ENCODE measurements at regions not wholly inside any gene's neighbourhood (a gene's known extent, or its start where the extent isn't known, plus 50 kb on each side); places are given as distances from the start of the nearest gene placed in this dataset.

DNA sequence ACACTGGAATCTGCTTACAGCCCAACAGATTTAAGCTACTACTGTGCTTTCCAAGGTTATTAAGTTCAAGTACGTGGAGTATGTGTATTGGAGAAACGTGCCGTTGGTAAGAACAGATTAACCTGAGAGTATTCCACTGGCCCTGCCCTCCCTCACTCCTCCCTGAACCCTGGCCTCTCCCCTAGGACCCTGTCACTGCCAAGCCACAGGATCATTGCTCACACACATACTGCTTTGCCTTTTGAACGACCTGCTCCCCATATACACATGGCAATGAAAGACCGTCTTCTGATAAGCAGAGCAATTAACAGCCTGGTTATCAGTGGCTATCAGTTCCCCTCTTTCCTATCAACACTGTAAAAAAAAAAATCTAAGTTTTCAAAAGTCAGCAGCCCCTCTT lies 458.9 kb upstream of the DYNLRB2 start:
- H3K4me1 ChIP-seq (ENCODE audit: control insufficient read depth in 2 of 2, insufficient read depth in 2 of 2, low read length in 2 of 2), result no peaks in the 10 kb centered on the region
- H3K9ac ChIP-seq (ENCODE audit: low read depth in 1 of 2, low read length in 2 of 2), result no peak overlapping the region
- H3K9me3 ChIP-seq (ENCODE audit: control insufficient read depth in 2 of 2, low read length in 2 of 2), result no peaks in the 10 kb centered on the region
- H3K27ac ChIP-seq (ENCODE audit: low read depth in 2 of 2, low read length in 2 of 2), result no peak overlapping the region
- H3K27me3 ChIP-seq (ENCODE audit: control insufficient read depth in 2 of 2, insufficient read depth in 2 of 2, low read length in 2 of 2), result no peaks in the 10 kb centered on the region
- H3K36me3 ChIP-seq (ENCODE audit: control insufficient read depth in 2 of 2, insufficient read depth in 2 of 2, low read length in 2 of 2), result no peaks in the 10 kb centered on the region
- H3K4me3 ChIP-seq (ENCODE audit: low read length in 2 of 2), result no peak overlapping the region

- H3K36me3 ChIP-seq (ENCODE audit: control insufficient read depth in 2 of 2, insufficient read depth in 2 of 2, low read length in 2 of 2), result no peaks in the 10 kb centered on the region
- no peaks in the 10 kb centered on the region for H3K9me3 ChIP-seq (ENCODE audit: control insufficient read depth in 2 of 2, low read length in 2 of 2)
- H3K27me3 ChIP-seq (ENCODE audit: control insufficient read depth in 2 of 2, insufficient read depth in 2 of 2, low read length in 2 of 2), result no peaks in the 10 kb centered on the region
- no peak overlapping the region for H3K27ac ChIP-seq (ENCODE audit: low read depth in 2 of 2, low read length in 2 of 2)
- H3K9ac ChIP-seq (ENCODE audit: low read depth in 1 of 2, low read length in 2 of 2), result no peak overlapping the region
- H3K4me1 ChIP-seq (ENCODE audit: control insufficient read depth in 2 of 2, insufficient read depth in 2 of 2, low read length in 2 of 2), result no peaks in the 10 kb centered on the region
- no peak overlapping the region for H3K4me3 ChIP-seq (ENCODE audit: low read length in 2 of 2)
Observed at GRCh38 chr16:80080287-80080851, 460.4 kb upstream of the DYNLRB2 start.

DNA sequence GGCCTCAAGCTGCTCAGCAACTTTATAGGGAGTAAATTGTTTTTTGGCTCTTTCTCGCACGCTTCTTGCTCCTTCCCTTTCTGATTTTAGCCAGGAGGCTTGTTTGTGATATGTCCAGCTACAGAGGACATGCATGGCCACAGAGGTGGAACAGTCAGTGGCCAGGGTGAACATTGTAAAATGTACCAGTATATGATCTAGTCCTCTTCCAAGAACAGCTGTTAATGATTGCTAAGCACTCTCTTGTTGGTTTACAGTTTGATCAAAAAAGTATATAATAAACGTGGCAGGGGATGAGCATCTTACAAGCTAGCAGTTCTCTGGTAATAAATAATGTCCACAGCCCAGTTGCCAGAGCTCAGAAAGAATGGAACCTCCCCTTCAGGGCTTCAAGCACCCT lies 461.7 kb upstream of the DYNLRB2 start:
- Histone ChIP-seq H3K27me3 (ENCODE audit: control insufficient read depth in 2 of 2, insufficient read depth in 2 of 2, low read length in 2 of 2) (no peaks in the 10 kb centered on the region), H3K4me3 (ENCODE audit: low read length in 2 of 2) (no peak overlapping the region), H3K27ac (ENCODE audit: low read depth in 2 of 2, low read length in 2 of 2) (no peak overlapping the region), H3K36me3 (ENCODE audit: control insufficient read depth in 2 of 2, insufficient read depth in 2 of 2, low read length in 2 of 2) (no peaks in the 10 kb centered on the region), H3K9me3 (ENCODE audit: control insufficient read depth in 2 of 2, low read length in 2 of 2) (no peaks in the 10 kb centered on the region), H3K9ac (ENCODE audit: low read depth in 1 of 2, low read length in 2 of 2) (no peak overlapping the region), H3K4me1 (ENCODE audit: control insufficient read depth in 2 of 2, insufficient read depth in 2 of 2, low read length in 2 of 2) (no peaks in the 10 kb centered on the region)

- Histone ChIP-seq H3K36me3 (ENCODE audit: control insufficient read depth in 2 of 2, insufficient read depth in 2 of 2, low read length in 2 of 2) (no peaks in the 10 kb centered on the region), H3K27me3 (ENCODE audit: control insufficient read depth in 2 of 2, insufficient read depth in 2 of 2, low read length in 2 of 2) (no peaks in the 10 kb centered on the region), H3K27ac (ENCODE audit: low read depth in 2 of 2, low read length in 2 of 2) (no peak overlapping the region), H3K9me3 (ENCODE audit: control insufficient read depth in 2 of 2, low read length in 2 of 2) (no peaks in the 10 kb centered on the region), H3K4me3 (ENCODE audit: low read length in 2 of 2) (no peak overlapping the region), H3K4me1 (ENCODE audit: control insufficient read depth in 2 of 2, insufficient read depth in 2 of 2, low read length in 2 of 2) (no peaks in the 10 kb centered on the region), H3K9ac (ENCODE audit: low read depth in 1 of 2, low read length in 2 of 2) (no peak overlapping the region)
Observed at GRCh38 chr16:80077696-80078095, 463.1 kb upstream of the DYNLRB2 start.

GRCh38 chr16:80074329-80074728 lies 466.5 kb upstream of the DYNLRB2 start:
- H3K27ac ChIP-seq (ENCODE audit: low read depth in 2 of 2, low read length in 2 of 2), result no peak overlapping the region
- H3K36me3 ChIP-seq (ENCODE audit: control insufficient read depth in 2 of 2, insufficient read depth in 2 of 2, low read length in 2 of 2), result no peaks in the 10 kb centered on the region
- H3K9me3 ChIP-seq (ENCODE audit: control insufficient read depth in 2 of 2, low read length in 2 of 2), result no peaks in the 10 kb centered on the region
- no peaks in the 10 kb centered on the region for H3K27me3 ChIP-seq (ENCODE audit: control insufficient read depth in 2 of 2, insufficient read depth in 2 of 2, low read length in 2 of 2)
- H3K4me3 ChIP-seq (ENCODE audit: low read length in 2 of 2), result no peak overlapping the region
- H3K9ac ChIP-seq (ENCODE audit: low read depth in 1 of 2, low read length in 2 of 2), result no peak overlapping the region
- no peaks in the 10 kb centered on the region for H3K4me1 ChIP-seq (ENCODE audit: control insufficient read depth in 2 of 2, insufficient read depth in 2 of 2, low read length in 2 of 2)

DNA sequence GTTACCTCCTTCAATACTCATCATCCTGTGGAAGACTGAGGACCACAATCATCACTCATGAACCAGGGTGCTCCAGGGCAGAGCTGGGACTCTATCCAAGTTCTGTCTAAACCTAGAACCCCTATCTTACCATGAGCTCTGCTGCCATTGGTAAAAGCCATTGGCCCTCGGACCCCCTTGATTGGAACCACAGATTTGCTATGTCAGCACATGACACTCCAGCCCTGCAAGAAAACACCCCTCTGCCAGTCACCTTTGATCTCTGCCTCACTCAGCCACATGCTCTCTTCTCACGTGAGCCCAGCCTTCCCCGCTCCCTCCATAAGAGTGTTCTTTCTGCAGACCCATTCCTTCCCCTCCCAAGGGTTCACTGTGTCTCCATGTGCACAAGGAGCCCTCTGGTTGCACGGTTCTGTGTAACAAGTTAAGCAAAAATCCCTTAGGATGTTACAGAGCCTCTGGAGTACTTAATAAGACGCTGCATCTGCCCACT lies 468.8 kb upstream of the DYNLRB2 start:
- Histone ChIP-seq H3K27ac (ENCODE audit: low read depth in 2 of 2, low read length in 2 of 2) (no peak overlapping the region), H3K4me3 (ENCODE audit: low read length in 2 of 2) (no peak overlapping the region), H3K9me3 (ENCODE audit: control insufficient read depth in 2 of 2, low read length in 2 of 2) (no peaks in the 10 kb centered on the region), H3K4me1 (ENCODE audit: control insufficient read depth in 2 of 2, insufficient read depth in 2 of 2, low read length in 2 of 2) (no peaks in the 10 kb centered on the region), H3K9ac (ENCODE audit: low read depth in 1 of 2, low read length in 2 of 2) (no peak overlapping the region), H3K27me3 (ENCODE audit: control insufficient read depth in 2 of 2, insufficient read depth in 2 of 2, low read length in 2 of 2) (no peaks in the 10 kb centered on the region), H3K36me3 (ENCODE audit: control insufficient read depth in 2 of 2, insufficient read depth in 2 of 2, low read length in 2 of 2) (no peaks in the 10 kb centered on the region)

DNA sequence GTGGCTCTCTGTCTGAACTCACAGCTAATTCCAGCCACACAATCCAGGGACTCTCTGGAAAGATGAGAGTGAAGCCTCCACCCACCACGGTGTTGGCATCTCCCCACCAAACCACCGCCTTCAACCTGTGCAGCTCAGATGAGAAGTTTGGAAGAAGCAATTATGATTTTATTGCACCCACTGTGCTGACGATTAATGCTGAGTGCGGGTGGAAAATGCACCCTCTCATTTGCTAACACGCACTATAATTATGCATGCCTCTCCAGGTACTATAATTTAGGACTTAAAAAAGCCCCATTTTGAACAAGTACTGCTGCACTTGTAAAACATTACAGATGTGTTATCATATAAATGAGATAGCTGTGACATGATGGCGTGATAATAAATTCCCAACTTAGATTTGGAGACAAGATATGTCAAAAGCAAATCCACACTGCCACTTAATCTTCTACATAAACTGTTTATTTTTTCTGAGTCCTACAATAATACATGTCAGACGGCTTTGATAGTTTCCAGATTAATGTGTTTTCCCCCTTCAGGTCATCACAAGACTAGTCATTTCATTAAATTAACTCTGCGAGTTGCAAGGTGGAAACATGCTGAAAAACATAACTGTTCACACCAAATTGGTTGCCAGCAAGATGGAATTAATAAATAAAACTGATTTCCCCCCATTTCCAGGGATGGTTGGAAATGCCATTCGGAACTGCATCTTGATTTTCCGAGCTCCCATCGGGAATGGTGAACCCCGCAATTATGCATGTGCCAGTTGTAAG lies 466.5 kb upstream of the MAF start:
- H3K4me1 ChIP-seq (ENCODE audit: control insufficient read depth in 2 of 2, insufficient read depth in 2 of 2, low read length in 2 of 2), result no peaks in the 10 kb centered on the region
- no peak overlapping the region for H3K4me3 ChIP-seq (ENCODE audit: low read length in 2 of 2)
- no peaks in the 10 kb centered on the region for H3K27me3 ChIP-seq (ENCODE audit: control insufficient read depth in 2 of 2, insufficient read depth in 2 of 2, low read length in 2 of 2)
- H3K9me3 ChIP-seq (ENCODE audit: control insufficient read depth in 2 of 2, low read length in 2 of 2), result no peaks in the 10 kb centered on the region
- no peak overlapping the region for H3K27ac ChIP-seq (ENCODE audit: low read depth in 2 of 2, low read length in 2 of 2)
- H3K9ac ChIP-seq (ENCODE audit: low read depth in 1 of 2, low read length in 2 of 2), result no peak overlapping the region
- H3K36me3 ChIP-seq (ENCODE audit: control insufficient read depth in 2 of 2, insufficient read depth in 2 of 2, low read length in 2 of 2), result no peaks in the 10 kb centered on the region

DNA sequence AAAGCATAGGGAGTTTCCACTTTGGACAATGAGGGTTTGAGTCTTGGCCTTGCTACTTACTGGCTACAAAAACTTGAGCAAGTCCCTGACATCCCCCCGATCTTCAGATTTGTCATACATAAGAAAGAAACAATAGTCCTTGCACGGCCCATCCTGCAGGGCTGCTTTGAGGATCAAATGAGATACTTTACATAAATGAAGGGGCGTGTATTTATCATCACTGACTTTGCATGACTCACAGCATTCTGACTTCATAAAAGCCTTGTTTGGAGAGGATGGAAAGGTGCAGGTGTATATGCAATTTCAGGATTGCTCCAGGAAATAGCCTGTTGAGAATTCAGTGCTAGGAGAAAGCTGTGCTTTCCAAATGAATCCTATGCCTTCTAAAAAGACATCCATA lies 465.0 kb upstream of the MAF start:
- H3K27ac ChIP-seq (ENCODE audit: low read depth in 2 of 2, low read length in 2 of 2), result no peak overlapping the region
- no peaks in the 10 kb centered on the region for H3K27me3 ChIP-seq (ENCODE audit: control insufficient read depth in 2 of 2, insufficient read depth in 2 of 2, low read length in 2 of 2)
- H3K9me3 ChIP-seq (ENCODE audit: control insufficient read depth in 2 of 2, low read length in 2 of 2), result no peaks in the 10 kb centered on the region
- no peak overlapping the region for H3K9ac ChIP-seq (ENCODE audit: low read depth in 1 of 2, low read length in 2 of 2)
- no peak overlapping the region for H3K4me3 ChIP-seq (ENCODE audit: low read length in 2 of 2)
- H3K4me1 ChIP-seq (ENCODE audit: control insufficient read depth in 2 of 2, insufficient read depth in 2 of 2, low read length in 2 of 2), result peaks cover 0 to 2% of the 10 kb centered on the region in 2 donors
- H3K36me3 ChIP-seq (ENCODE audit: control insufficient read depth in 2 of 2, insufficient read depth in 2 of 2, low read length in 2 of 2), result no peaks in the 10 kb centered on the region

DNA sequence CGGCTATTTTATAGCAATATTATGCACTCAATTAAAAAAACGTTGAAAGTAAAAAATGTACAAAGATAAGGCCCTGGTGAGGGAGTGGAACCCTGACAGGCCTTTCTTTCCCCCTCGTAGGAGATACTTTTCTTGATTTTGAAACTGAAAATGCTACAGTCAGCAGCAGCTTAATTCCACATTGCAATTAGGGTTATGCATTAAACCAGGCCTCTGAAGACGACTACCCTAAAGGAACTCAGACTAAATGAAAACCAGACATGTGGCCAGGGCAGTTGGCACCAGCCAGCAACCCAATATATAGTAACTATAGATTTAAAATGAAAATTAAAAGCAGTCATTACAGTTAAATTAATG lies 463.2 kb upstream of the MAF start:
- H3K4me3 ChIP-seq (ENCODE audit: low read length in 2 of 2), result no peak overlapping the region
- no peaks in the 10 kb centered on the region for H3K36me3 ChIP-seq (ENCODE audit: control insufficient read depth in 2 of 2, insufficient read depth in 2 of 2, low read length in 2 of 2)
- H3K4me1 ChIP-seq (ENCODE audit: control insufficient read depth in 2 of 2, insufficient read depth in 2 of 2, low read length in 2 of 2), result peaks cover 0 to 2% of the 10 kb centered on the region in 2 donors
- no peak overlapping the region for H3K9ac ChIP-seq (ENCODE audit: low read depth in 1 of 2, low read length in 2 of 2)
- H3K27me3 ChIP-seq (ENCODE audit: control insufficient read depth in 2 of 2, insufficient read depth in 2 of 2, low read length in 2 of 2), result no peaks in the 10 kb centered on the region
- no peaks in the 10 kb centered on the region for H3K9me3 ChIP-seq (ENCODE audit: control insufficient read depth in 2 of 2, low read length in 2 of 2)
- peak overlapping the region; percentile 19 to 26 for H3K27ac ChIP-seq (ENCODE audit: low read depth in 2 of 2, low read length in 2 of 2)

DNA sequence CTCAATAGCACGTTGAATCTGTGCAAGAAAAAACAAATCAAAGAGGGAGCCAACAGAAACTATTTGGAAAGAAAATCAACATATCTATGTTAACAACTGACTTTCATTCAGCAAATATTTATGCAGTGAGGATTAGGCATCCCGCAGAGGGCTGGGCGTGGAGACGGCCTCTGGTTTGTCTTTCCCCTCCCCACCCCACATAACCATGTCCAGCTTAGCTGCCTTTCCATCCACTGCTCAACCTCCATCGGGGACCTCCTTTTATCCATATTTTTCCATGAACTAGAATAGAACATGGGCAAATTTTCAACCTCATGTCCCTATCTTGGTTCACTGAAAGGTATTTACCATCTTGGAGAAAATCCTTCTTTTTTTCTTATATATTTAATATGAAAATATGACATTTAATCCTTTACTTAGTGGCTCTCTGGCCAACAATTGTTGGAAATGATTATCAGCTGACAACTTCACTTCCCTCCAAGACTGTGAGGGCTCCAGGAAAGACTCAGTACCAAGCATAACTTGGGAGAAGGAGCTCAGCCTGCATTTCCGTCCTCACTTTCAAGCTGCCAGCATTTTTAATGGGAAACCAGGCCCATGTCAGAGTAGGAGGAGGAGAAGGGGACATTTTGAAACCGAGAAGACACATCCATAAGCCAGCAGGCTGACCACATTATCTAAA lies 462.6 kb upstream of the MAF start:
- no peak overlapping the region for H3K9ac ChIP-seq (ENCODE audit: low read depth in 1 of 2, low read length in 2 of 2)
- H3K27me3 ChIP-seq (ENCODE audit: control insufficient read depth in 2 of 2, insufficient read depth in 2 of 2, low read length in 2 of 2), result no peaks in the 10 kb centered on the region
- H3K36me3 ChIP-seq (ENCODE audit: control insufficient read depth in 2 of 2, insufficient read depth in 2 of 2, low read length in 2 of 2), result no peaks in the 10 kb centered on the region
- peak overlapping the region; percentile 19 to 26 for H3K27ac ChIP-seq (ENCODE audit: low read depth in 2 of 2, low read length in 2 of 2)
- H3K9me3 ChIP-seq (ENCODE audit: control insufficient read depth in 2 of 2, low read length in 2 of 2), result no peaks in the 10 kb centered on the region
- no peak overlapping the region for H3K4me3 ChIP-seq (ENCODE audit: low read length in 2 of 2)
- H3K4me1 ChIP-seq (ENCODE audit: control insufficient read depth in 2 of 2, insufficient read depth in 2 of 2, low read length in 2 of 2), result peaks cover 0 to 2% of the 10 kb centered on the region in 2 donors

Measured in mucosa of rectum (tissue), 2 donors.